GM19468 (cell line): ENCODE measurements at regions not wholly inside any gene's neighbourhood (a gene's known extent, or its start where the extent isn't known, plus 50 kb on each side); places are given as distances from the start of the nearest gene placed in this dataset.
"Not testable (repeated sequence)": the region's sequence is repeated elsewhere in the genome, so short reads cannot be mapped to it uniquely, and the experiment has no call there.

ENCODE experiments used
- ATAC-seq: cut with Tn5 transposase; IDR thresholded peaks from one replicate; pipeline ENCODE4 v1.9.1; 2021; ENCODE audit warnings: mild to moderate bottlenecking, moderate library complexity, moderate number of reproducible peaks; ENCODE audit not compliant: unreplicated experiment; ENCODE audit errors: extremely low read depth

DNA sequence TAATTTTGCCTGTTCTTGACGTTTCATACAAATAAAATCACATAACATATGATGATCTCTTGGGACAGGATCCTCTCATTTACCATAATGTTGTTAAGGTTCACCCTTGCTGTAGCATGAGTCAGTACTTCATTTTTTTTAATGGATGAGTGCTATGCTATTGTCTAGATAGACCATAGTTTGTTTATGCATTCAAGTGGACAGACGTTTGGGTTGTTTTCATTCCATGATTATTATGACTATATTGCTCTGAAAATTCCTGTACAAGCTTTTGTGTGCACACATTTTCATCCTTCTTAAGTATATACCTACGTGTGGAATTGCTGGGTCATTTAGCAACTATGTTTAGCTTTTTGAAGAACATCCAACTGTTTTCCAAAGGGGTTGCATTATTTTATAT is 325.6 kb upstream of the TMEM132C start:
- ATAC-seq = no peak

DNA sequence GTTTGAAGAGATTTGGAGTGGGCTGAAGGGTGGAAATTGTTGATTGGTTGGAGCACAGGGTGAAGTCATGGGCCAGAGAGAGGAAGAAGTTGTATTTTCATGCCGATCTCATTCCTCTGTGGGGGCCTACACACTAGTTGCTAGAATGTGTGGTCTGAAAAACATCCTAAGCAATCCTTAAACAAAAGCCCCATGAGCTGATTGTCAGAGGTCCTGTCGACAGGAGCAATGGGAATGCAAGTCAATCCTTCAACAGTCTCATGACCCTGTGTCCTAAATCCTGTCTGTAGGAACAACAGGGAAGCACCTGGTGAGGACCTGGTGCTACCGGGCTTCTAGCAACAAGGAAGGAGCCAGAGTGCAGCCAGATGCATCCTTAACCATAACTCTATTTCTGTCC is 324.0 kb upstream of the TMEM132C start:
- no peak for ATAC-seq

DNA sequence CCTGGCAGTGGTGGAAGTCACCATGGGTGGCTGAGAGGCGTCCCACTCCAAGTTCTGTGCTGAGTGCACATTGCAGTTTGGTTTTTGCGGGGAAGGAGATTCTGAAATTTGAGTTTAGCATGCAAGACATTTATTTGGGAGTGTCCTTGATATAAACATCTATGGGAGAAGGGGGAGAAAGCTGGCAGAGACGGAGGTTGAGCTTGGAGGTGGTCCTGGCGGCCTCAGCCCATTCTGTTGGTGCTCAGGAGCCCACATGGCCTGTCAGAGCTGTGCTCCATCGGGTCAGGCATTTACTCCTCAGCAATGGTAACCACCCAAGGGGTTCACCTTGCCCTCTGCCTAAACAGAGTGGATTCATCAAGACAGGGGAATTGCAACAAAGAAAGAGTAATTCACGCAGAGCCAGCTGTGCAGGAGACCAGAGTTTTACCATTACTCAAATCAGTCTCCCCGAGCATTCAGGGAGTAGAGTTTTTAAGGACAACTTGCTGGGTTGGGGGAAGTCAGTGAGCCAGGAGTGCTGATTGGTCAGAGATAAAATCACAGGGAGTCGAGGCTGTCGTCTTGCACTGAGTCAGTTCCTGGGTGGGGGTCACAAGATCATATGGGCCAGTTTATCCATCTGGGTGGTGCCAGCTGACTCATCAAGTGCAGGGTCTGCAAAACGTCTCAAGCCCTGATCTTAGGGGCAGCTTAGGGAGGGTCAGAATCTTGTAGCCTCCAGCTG is 323.3 kb upstream of the TMEM132C start:
- ATAC-seq = no peak

DNA sequence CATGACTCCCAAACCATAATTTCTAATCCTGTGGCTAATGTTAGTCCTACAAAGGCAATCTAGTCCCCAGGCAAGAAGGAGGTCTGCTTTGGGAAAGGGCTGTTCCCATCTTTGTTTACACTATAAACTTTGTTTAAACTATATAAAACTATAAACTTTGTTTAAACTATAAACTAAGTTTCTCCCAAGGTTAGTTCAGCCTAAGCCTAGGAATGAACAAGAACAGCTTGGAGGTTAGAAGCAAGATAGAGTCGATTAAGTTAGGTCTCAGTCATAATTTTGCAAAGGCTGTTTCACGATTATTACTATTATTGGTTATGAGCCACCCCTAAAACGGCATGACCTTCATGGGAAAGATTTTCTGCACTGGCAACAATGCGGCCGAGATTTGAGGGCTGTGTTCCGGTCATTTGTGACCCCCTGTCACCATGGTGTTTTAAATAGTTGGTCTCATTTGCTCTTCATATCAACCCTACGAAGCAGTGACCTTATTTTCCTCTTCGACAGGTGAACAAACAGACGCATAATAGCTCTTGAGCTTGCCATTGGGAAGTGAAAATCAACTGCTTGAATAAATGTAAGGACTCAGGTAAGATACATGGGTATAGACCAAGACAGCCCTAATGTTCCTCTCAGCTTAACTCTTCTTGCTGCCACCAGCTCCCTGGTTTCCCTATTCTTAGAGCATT is 322.6 kb upstream of the TMEM132C start:
- no peak for ATAC-seq

DNA sequence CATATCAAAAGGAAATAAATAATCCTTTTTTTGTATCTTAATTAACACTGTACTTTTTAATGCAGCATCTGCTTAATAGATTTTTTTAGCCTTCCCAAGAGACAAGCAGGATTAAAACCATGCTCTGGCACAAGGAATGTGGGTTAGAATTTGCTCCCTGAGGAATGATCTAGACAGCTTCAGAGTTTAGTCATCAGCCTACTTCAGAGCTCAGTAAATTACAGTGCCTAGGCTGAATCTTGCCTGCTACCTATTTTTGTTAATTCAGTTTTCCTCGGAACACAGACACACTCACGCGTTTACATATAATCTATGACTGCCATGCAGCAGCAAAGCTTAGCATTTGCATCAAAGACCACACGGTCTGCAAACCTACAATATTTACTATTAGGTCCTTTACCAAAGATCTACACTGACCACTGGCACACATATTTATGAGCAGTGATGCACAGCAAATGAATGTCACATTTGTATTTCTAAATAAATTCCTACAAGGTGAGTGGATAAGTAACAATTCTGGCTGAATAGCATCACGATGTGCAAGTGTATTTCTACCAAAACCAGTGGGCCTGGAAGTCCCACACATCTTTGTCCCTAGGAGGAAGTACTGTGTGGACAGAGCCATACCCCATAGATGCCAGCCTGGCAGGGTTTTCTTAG is 309.8 kb upstream of the TMEM132C start:
- ATAC-seq = no peak

DNA sequence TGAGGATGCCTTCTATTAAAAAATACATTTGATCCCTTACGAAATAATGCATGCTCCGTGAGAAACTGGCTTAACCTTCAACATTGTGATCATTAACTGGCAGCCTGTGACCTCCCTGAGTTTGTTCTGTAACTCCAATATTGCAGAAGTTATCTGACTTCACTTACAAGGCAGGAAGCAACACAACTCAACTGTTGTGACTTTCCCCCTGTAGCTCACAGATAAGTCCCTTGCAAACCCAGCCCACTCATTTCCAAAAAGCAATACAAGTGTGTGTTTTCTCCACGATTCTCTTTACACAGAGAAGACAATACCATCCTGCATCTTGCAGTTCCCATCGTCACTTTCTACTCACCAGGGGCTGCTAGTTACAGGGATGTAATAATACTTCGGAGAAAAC is 304.7 kb upstream of the TMEM132C start:
- no peak for ATAC-seq

DNA sequence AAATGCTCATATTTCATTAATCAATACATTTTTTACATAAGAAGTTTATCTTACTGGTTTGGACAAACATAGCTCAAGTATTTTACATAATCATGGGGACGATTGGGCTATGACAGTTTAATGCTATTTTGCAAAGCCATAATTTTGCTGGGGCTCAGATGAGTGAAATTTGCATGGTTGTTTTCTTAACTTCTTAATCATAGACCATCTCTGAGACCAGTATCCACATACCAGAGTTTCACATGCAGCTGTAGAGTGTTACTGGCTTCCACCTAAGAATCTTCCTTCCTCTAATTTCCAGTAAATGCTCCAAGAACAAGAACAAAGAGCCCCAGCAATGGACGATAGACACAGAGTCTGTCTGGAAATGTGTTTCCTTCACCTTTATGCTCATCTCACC is 303.0 kb upstream of the TMEM132C start:
- no peak for ATAC-seq

DNA sequence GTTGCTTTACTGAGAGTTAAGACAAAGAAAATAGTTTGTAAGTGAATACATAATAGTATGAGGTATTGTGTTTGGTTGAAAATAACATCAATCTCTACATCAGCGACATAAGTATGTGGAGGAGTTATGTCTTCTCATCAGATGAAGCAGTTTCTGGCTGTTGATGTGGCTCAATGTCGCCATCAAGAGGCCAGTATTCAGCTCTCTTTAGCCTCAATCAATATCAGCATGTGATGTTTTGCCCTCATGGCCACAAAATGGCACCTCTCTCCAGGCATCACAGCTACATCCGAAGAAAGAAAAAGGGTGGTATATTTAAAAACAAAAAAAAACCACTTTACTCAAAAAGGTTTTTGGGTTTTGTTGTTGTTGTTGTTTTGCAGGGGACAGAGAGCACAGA is 302.3 kb upstream of the TMEM132C start:
- no peak for ATAC-seq

DNA sequence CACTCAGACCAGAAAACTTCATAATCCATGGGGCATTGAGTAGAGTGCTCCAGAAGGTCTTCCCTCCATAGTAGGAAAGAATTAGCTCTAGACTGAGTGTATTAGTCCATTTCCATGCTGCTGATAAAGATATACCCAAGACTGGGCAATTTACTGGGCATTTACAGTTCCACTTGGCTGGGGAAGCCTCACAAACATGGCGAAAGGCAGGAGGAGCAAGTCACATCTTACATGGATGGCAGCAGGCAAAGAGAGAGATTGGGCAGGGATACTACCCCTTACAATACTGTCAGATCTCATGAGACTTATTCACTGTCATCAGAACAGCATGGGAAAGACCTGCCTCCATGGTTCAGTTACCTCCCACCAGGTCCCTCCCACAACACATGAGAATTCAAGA is 300.6 kb upstream of the TMEM132C start:
- no peak for ATAC-seq

DNA sequence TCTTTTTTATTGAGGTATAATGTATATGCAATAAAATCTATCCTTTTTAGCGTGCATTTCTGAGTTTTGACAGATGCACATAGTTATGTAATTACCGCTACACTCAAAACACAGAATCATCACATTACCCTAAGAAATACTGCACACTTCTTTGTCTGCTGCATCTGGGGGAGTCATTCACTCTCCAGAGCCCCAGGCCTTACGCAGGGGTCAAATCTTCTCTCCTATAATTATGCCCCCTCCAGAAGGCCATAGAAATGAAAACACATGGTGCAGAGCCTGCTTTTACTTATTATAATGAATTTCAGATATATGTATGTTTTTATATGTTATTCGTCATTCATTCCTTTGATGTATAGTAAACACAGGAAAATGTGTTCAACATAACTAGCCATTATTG is 296.5 kb upstream of the TMEM132C start:
- ATAC-seq = no peak

DNA sequence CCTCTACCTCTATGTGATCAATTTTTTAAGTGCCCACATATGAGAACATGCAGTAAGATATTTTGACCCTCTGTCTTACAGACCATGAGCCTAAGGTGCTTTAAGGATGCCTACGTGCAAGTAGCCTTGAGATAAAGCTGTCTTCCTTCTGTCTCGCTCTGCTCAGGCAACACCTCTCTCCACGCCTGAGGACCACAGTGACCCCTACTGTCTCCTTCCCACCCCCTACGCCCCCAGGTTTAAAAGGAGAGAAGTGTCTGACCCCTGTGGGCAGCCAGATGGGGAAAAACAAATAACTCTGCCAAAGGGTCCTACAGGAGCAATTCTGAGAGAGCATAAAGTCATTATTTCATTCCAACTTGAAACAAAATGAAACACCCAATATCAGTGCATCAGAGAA is 286.4 kb upstream of the TMEM132C start:
- ATAC-seq = no peak

DNA sequence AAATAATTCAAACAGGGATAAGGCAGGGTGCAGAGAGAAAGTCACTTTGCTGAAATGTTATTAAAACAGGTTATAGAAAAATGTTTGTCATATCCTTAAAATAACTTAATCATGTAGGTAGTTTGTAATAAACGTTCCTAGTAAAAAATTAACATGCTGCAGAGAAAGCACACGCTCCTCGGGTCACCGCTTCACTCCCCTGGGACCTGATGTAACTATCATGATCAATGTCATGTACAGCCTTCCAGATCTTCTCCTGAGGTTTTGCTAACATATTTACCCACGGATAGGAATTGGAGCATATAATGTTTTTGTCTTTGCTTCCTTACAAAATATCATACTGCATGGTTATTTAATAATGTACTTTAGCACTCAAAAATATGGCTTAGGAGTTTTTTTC is 285.1 kb upstream of the TMEM132C start:
- no peak for ATAC-seq

DNA sequence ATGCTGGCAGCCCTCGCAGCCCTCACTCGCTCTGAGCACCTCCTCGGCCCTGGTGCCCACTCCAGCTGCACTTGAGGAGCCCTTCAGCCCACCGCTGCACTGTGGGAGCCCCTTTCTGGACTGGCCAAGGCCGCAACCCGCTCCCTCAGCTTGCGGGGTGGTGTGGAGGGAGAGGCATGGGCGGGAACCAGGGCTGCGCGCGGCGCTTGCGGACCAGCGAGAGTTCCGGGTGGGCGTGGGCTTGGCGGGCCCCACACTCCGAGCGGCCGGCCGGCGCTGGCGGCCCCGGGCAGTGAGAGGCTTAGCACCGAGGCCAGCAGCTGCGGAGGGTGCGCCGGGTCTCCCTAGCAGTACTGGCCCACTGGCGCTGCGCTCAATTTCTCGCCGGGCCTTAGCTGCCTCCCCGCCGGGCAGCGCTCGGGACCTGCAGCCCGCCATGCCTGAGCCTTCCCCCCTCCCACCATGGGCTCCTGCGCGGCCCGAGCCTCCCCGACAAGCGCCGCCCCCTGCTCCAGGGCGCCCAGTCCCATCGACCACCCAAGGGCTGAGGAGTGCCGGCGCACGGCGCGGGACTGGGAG is 283.7 kb upstream of the TMEM132C start:
- not testable (repeated sequence) for ATAC-seq

DNA sequence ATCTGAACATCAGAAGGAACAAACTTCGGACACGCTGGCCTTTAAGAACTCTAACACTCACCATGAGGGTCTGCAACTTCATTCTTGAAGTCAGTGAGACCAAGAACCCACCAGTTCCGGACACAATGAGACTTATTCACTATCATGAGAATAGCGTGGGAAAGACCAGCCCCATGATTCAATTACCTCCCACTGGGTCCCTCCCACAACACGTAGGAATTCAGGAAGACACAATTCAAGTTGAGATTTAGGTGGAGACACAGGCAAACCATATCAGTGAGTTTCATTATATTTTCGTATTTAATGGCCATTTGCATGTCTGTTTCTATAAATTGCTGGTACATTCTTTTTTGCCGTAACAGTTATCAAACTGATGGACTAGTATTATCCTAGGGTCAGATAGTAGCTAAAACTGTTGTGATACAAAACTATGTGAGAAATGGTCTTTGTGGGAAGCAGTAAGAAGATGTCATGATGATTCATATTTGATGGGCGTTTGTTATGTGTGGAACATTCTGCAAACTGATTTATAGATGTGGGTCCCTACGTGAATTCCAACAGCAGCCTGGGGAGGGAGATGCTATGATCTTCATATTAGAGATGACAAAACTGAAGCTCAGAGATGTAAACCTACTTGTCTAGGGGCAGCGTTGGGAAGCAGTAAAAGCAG is 282.4 kb upstream of the TMEM132C start:
- no peak for ATAC-seq

DNA sequence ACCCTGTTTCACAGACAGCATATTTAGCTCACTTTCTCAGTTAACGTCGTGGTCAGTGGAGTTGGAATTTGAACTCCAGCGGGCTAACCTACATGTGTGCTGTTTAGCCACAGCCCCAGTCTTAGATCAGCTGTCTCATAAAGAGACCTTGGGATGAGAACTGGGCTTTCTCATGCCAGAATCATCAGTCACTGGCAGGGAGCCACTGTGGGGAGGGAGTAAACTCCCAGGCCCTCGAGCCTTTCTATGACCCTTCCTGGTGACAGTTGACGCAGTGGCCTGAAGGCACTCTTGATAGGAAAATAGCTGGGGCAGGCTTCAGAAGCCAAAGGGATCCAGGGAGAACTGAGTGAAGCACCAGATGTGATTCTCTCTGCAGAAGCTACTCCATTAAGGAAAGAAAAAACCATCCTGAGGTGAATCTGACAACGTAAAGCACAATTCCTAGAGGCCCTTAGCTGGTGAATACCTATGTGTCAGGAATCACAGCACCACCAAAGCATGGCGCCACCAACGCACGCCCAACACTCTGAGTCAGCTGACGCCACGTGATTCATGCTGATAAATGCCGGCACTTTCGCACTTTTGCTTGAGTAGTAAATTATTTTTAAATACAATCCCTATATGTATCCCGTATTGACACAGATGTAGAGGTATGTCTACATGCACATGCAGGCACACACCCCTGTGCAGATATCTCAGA is 279.6 kb upstream of the TMEM132C start:
- ATAC-seq = no peak

DNA sequence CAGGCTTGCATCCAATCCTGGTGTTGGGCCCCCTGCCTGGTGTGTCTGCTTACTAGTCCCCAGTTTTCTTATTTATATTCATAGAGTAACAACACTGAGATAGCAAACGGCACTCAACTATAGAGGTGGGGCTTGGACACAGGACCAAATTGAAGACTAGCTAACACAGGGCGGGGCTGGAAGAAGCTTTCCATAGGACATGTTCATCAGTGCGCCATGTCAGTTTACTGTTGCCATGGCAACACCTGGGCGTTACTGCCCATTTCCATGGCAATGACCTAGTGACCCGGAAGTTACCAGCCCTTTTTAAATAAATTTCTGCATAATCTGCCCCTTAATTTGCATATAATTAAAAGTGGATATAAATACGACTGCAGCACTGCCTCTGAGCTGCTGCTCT is 275.5 kb upstream of the TMEM132C start:
- ATAC-seq = no peak

DNA sequence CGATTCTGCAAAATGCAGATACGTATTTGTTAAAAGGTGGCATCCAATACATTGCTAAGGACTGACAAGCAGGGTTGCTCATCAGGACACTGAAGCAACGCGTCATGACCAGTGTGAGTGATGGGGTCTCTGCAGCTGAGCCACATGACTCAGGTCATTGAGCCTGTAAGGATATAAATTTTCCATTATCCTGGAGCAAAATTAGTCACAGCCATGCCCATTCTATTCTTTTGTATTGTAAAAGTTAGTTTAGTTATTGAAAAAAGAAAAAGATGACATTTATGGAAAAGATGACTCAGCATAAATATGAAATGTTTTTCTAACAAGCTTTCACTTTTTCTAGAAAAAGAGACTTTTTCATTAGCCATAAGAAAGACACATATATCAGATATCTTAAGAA is 268.0 kb upstream of the TMEM132C start:
- no peak for ATAC-seq

DNA sequence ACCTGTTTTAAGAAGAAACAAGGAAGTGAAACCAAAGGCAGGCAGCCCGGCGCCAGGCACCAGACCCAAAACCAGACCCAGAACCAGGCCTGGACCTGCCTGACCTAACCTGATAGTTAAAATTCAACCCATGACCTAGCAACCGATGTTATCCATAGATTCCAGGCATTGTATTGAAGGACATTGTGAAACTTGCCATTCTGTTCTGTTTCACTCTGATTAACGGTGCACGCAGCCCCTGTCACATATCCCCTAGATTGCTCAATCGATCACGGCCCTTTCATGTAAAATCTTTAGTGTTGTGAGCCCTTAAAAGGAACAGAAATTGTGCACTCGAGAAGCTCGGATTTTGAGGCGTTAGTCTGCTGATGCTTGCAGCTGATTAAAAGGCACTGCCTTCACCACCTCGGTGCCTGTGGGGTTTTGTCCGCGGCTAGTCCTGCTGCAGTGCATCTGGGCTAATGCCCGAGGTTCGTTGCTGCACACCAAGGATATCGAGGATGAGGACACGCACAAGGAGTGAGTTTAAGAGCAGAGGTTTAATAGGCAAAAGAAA is 262.5 kb upstream of the TMEM132C start:
- ATAC-seq = no peak

DNA sequence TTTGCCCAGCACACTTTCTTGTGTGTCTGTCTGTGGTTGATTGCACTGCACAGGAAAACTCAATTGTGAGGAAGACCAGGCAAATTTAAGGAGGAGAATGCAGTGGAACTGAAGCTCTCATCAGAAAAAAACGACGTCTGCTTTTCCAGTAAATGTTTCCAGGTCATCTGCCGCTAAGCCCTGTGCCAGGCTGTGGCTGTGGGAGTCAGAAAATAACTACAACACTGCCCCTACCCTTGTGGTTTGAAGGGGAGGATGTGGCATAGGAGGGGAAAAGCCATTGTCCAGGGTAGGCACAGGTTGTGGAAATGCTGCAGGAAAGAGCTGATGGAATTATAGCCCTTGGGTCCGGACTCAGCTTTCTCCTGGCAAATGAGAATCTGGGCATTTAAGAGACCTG is 259.7 kb upstream of the TMEM132C start:
- no peak for ATAC-seq

DNA sequence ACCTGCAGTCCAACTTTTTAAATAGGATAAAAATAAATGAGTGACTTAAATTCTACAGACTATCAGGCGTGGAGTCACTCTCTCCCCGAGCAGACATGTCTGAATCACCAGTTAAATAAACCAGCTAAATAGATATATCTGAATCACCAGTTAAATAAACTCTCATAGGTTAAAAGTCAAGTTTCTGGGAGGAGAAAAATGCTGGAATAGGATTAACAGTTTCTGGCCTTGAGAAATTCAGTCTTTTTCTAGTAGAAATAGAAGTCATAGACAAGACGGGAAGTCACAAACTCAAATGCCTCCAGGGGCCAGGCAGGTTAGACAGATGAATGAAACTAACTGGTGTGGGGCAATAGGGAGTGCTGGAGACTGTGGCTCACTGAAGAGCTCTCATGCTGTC is 258.6 kb upstream of the TMEM132C start:
- ATAC-seq = no peak
